ENCODE measurements at regions not wholly inside any gene's neighbourhood (a gene's known extent, or its start where the extent isn't known, plus 50 kb on each side); places are given as distances from the start of the nearest gene placed in this dataset.
"Not testable (repeated sequence)": the region's sequence is repeated elsewhere in the genome, so short reads cannot be mapped to it uniquely, and the experiment has no call there.

GRCh38 chr9:75713335-75713734, 177.1 kb upstream of the PCSK5 start:
- in situ Hi-C loops (cut with HindIII; ENCODE audit: low sequenced_read_pairs): no loop called here

- in situ Hi-C loops (cut with HindIII; ENCODE audit: low sequenced_read_pairs): no loop called here
These were observed 175.1 kb upstream of the PCSK5 start for GRCh38 chr9:75715360-75715759.

- in situ Hi-C loops (cut with HindIII; ENCODE audit: low sequenced_read_pairs): no loop called here
These were observed 171.8 kb upstream of the PCSK5 start for GRCh38 chr9:75718677-75719076.

- in situ Hi-C loops (cut with HindIII; ENCODE audit: low sequenced_read_pairs): loop anchor here (5.0 kb wide), 1 partner anchor 84 kb away; no protein-coding TSS in a partner anchor
These were observed 162.1 kb upstream of the PCSK5 start for GRCh38 chr9:75728391-75728790.

GRCh38 chr9:75734802-75735201, 155.7 kb upstream of the PCSK5 start:
- in situ Hi-C loops (cut with HindIII; ENCODE audit: low sequenced_read_pairs): loop anchor here (5.0 kb wide), 1 partner anchor 278 kb away; no protein-coding TSS in a partner anchor

GRCh38 chr9:75739884-75740611, 150.4 kb upstream of the PCSK5 start:
- in situ Hi-C loops (cut with HindIII; ENCODE audit: low sequenced_read_pairs): loop anchor here (5.0 kb wide), 1 partner anchor 283 kb away; no protein-coding TSS in a partner anchor

- in situ Hi-C loops (cut with HindIII; ENCODE audit: low sequenced_read_pairs): no loop called here
These were observed 146.6 kb upstream of the PCSK5 start for GRCh38 chr9:75743855-75744254.

GRCh38 chr9:75754080-75754479, 136.4 kb upstream of the PCSK5 start:
- in situ Hi-C loops (cut with HindIII; ENCODE audit: low sequenced_read_pairs): no loop called here

- in situ Hi-C loops (cut with HindIII; ENCODE audit: low sequenced_read_pairs): no loop called here
These were observed 115.3 kb upstream of the PCSK5 start for GRCh38 chr9:75775166-75775565.

GRCh38 chr9:75775966-75776691, 114.3 kb upstream of the PCSK5 start:
- in situ Hi-C loops (cut with HindIII; ENCODE audit: low sequenced_read_pairs): no loop called here

GRCh38 chr9:75780185-75780584, 110.3 kb upstream of the PCSK5 start:
- in situ Hi-C loops (cut with HindIII; ENCODE audit: low sequenced_read_pairs): no loop called here

GRCh38 chr9:75788006-75788634, 102.4 kb upstream of the PCSK5 start:
- in situ Hi-C loops (cut with HindIII; ENCODE audit: low sequenced_read_pairs): no loop called here

- in situ Hi-C loops (cut with HindIII; ENCODE audit: low sequenced_read_pairs): no loop called here
These were observed 93.3 kb upstream of the PCSK5 start for GRCh38 chr9:75797085-75797580.

- in situ Hi-C loops (cut with HindIII; ENCODE audit: low sequenced_read_pairs): no loop called here
These were observed 92.0 kb upstream of the PCSK5 start for GRCh38 chr9:75798505-75798904.

- in situ Hi-C loops (cut with HindIII; ENCODE audit: low sequenced_read_pairs): no loop called here
These were observed 87.3 kb upstream of the PCSK5 start for GRCh38 chr9:75803130-75803529.

GRCh38 chr9:75810063-75810462, 80.4 kb upstream of the PCSK5 start:
- in situ Hi-C loops (cut with HindIII; ENCODE audit: low sequenced_read_pairs): loop anchor here (5.0 kb wide), 2 partner anchors 37 to 83 kb away; no protein-coding TSS in a partner anchor

GRCh38 chr9:75811692-75812091, 78.8 kb upstream of the PCSK5 start:
- in situ Hi-C loops (cut with HindIII; ENCODE audit: low sequenced_read_pairs): loop anchor here (5.0 kb wide), 2 partner anchors 36 to 84 kb away; no protein-coding TSS in a partner anchor

- in situ Hi-C loops (cut with HindIII; ENCODE audit: low sequenced_read_pairs): loop anchor here (5.0 kb wide), 2 partner anchors 35 to 85 kb away; no protein-coding TSS in a partner anchor
These were observed 78.3 kb upstream of the PCSK5 start for GRCh38 chr9:75812141-75812540.

- in situ Hi-C loops (cut with HindIII; ENCODE audit: low sequenced_read_pairs): loop anchor here (5.0 kb wide), 2 partner anchors 33 to 87 kb away; no protein-coding TSS in a partner anchor
These were observed 75.8 kb upstream of the PCSK5 start for GRCh38 chr9:75814667-75815066.

GRCh38 chr9:75820471-75821115, 69.9 kb upstream of the PCSK5 start:
- in situ Hi-C loops (cut with HindIII; ENCODE audit: low sequenced_read_pairs): not testable (repeated sequence)

- in situ Hi-C loops (cut with HindIII; ENCODE audit: low sequenced_read_pairs): no loop called here
These were observed 67.3 kb upstream of the PCSK5 start for GRCh38 chr9:75823151-75823550.

All from endothelial cell of hepatic sinusoid (primary cell).